ENCODE measurements at regions not wholly inside any gene's neighbourhood (a gene's known extent, or its start where the extent isn't known, plus 50 kb on each side); places are given as distances from the start of the nearest gene placed in this dataset.

GRCh38 chr2:126345691-126346090, 310.3 kb upstream of the GYPC start:
- TF ChIP-seq CTCF (conservative IDR thresholded peaks at IDR 0.05) = no peak
- H3K27ac ChIP-seq = peak overlapping the region; percentile 26; the same call in 1 of the 2 replicates

GRCh38 chr2:126356631-126357030, 299.3 kb upstream of the GYPC start:
- TF ChIP-seq CTCF (conservative IDR thresholded peaks at IDR 0.05) = no peak
- no peak overlapping the region for H3K27ac ChIP-seq

GRCh38 chr2:126358122-126358521, 297.8 kb upstream of the GYPC start:
- no peak overlapping the region for H3K27ac ChIP-seq
- no peak for TF ChIP-seq CTCF (conservative IDR thresholded peaks at IDR 0.05)

GRCh38 chr2:126359494-126359893, 296.5 kb upstream of the GYPC start:
- peak; percentile 73 for TF ChIP-seq CTCF (conservative IDR thresholded peaks at IDR 0.05)
- H3K27ac ChIP-seq = no peak overlapping the region

- TF ChIP-seq CTCF (conservative IDR thresholded peaks at IDR 0.05) = no peak
- H3K27ac ChIP-seq = no peak overlapping the region
Measured at GRCh38 chr2:126367361-126367760, 288.6 kb upstream of the GYPC start.

- no peak overlapping the region for H3K27ac ChIP-seq
- TF ChIP-seq CTCF (conservative IDR thresholded peaks at IDR 0.05) = no peak
Measured at GRCh38 chr2:126368758-126369157, 287.2 kb upstream of the GYPC start.

GRCh38 chr2:126370201-126370600, 285.8 kb upstream of the GYPC start:
- H3K27ac ChIP-seq = no peak overlapping the region
- TF ChIP-seq CTCF (conservative IDR thresholded peaks at IDR 0.05) = no peak

GRCh38 chr2:126372406-126372805, 283.6 kb upstream of the GYPC start:
- TF ChIP-seq CTCF (conservative IDR thresholded peaks at IDR 0.05) = no peak
- H3K27ac ChIP-seq = no peak overlapping the region
